Activated naive CD4-positive, alpha-beta T cell treated with anti-CD3 and anti-CD28 coated beads for 36 hours (primary cell): ENCODE measurements at regions not wholly inside any gene's neighbourhood (a gene's known extent, or its start where the extent isn't known, plus 50 kb on each side); places are given as distances from the start of the nearest gene placed in this dataset.

Experiments used
- CTCF ChIA-PET: fragments of 350-600 bp; sonication (Branson Sonifier 250); formaldehyde crosslinking; loops from one replicate; lab custom pipeline; 2021; ENCODE audit warnings: antibody characterized with exemption; lab: Charles Lee
- DNase-seq: peaks from one replicate; pipeline ENCODE4 v3.0.0-alpha.2; 2020
- H3K27ac Mint-ChIP-seq: one replicate; pipeline ENCODE4 v1.8.0; 2021; ENCODE audit warnings: mild to moderate bottlenecking, mixed read lengths
- H3K27me3 Mint-ChIP-seq: one replicate; pipeline ENCODE4 v1.8.0; 2021; ENCODE audit warnings: low read depth, mixed read lengths
- H3K36me3 Mint-ChIP-seq: one replicate; pipeline ENCODE4 v1.8.0; 2021; ENCODE audit warnings: low read depth, mixed read lengths
- H3K4me1 Mint-ChIP-seq: one replicate; pipeline ENCODE4 v1.8.0; 2021; ENCODE audit warnings: low read depth, mixed read lengths
- H3K4me3 Mint-ChIP-seq: one replicate; pipeline ENCODE4 v1.8.0; 2021; ENCODE audit warnings: mild to moderate bottlenecking, moderate library complexity, mixed read lengths
- H3K9me3 Mint-ChIP-seq: one replicate; pipeline ENCODE4 v1.8.0; 2021; ENCODE audit warnings: mixed read lengths
- intact Hi-C: fragments of 100-400 bp; cut with micrococcal nuclease; formaldehyde crosslinking; loops from one replicate; pipeline ENCODE4 v1.15.1; 2023

DNA sequence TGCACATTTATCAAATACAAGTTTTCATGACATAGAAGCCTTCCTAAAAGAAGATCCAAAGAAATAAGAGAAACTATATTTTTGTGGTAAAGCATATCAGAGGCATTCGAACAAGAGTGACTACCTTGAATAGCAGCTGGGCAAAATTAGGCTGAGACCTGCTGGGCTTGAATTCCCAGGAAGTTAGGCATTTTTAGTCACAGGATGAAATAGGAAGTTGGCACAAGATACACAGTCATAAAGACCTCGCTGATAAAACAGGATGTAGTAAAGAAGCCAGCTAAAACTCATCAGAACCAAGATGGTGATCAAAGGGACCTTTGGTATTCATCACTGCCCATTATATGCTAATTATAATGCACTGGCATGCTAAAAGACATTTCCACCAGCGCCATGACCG lies 1302.3 kb upstream of the NRXN1 start:
- H3K27me3 Mint-ChIP-seq = no peaks in the 10 kb centered on the region
- no peaks in the 10 kb centered on the region for H3K4me1 Mint-ChIP-seq

GRCh38 chr2:52327641-52328040 lies 1295.7 kb upstream of the NRXN1 start:
- H3K4me1 Mint-ChIP-seq = no peaks in the 10 kb centered on the region
- intact Hi-C loops = no loop called here
- CTCF ChIA-PET = no interaction called here
- H3K4me3 Mint-ChIP-seq = no peak overlapping the region
- DNase-seq = no peak
- H3K36me3 Mint-ChIP-seq = no peaks in the 10 kb centered on the region
- no peak overlapping the region for H3K27ac Mint-ChIP-seq
- no peaks in the 10 kb centered on the region for H3K27me3 Mint-ChIP-seq
- H3K9me3 Mint-ChIP-seq = peaks cover 19% of the 10 kb centered on the region

More for the DNA sequence above, 1302.3 kb upstream of the NRXN1 start:
- CTCF ChIA-PET = no interaction called here
- DNase-seq = no peak
- no peak overlapping the region for H3K4me3 Mint-ChIP-seq
- H3K36me3 Mint-ChIP-seq = no peaks in the 10 kb centered on the region
- intact Hi-C loops = no loop called here
- H3K27ac Mint-ChIP-seq = no peak overlapping the region
- peaks cover 7% of the 10 kb centered on the region for H3K9me3 Mint-ChIP-seq

- Mint-ChIP-seq H3K27ac (no peak overlapping the region), H3K36me3 (no peaks in the 10 kb centered on the region), H3K4me1 (no peaks in the 10 kb centered on the region), H3K27me3 (no peaks in the 10 kb centered on the region), H3K9me3 (no peaks in the 10 kb centered on the region), H3K4me3 (no peak overlapping the region)
- DNase-seq = no peak
- intact Hi-C loops = no loop called here
- CTCF ChIA-PET = no interaction called here
These were observed 1282.3 kb upstream of the NRXN1 start for GRCh38 chr2:52314231-52314630.

GRCh38 chr2:52312486-52312885 lies 1280.6 kb upstream of the NRXN1 start:
- H3K4me1 Mint-ChIP-seq = no peaks in the 10 kb centered on the region
- no peak for DNase-seq
- no peak overlapping the region for H3K4me3 Mint-ChIP-seq
- CTCF ChIA-PET = no interaction called here
- no peaks in the 10 kb centered on the region for H3K36me3 Mint-ChIP-seq
- no peaks in the 10 kb centered on the region for H3K27me3 Mint-ChIP-seq
- H3K9me3 Mint-ChIP-seq = no peaks in the 10 kb centered on the region
- intact Hi-C loops = no loop called here
- no peak overlapping the region for H3K27ac Mint-ChIP-seq

GRCh38 chr2:52311862-52312261 lies 1279.9 kb upstream of the NRXN1 start:
- Mint-ChIP-seq H3K4me1 (no peaks in the 10 kb centered on the region), H3K4me3 (no peak overlapping the region), H3K27me3 (no peaks in the 10 kb centered on the region), H3K36me3 (no peaks in the 10 kb centered on the region), H3K9me3 (no peaks in the 10 kb centered on the region), H3K27ac (no peak overlapping the region)
- CTCF ChIA-PET = no interaction called here
- DNase-seq = no peak
- intact Hi-C loops = no loop called here

DNA sequence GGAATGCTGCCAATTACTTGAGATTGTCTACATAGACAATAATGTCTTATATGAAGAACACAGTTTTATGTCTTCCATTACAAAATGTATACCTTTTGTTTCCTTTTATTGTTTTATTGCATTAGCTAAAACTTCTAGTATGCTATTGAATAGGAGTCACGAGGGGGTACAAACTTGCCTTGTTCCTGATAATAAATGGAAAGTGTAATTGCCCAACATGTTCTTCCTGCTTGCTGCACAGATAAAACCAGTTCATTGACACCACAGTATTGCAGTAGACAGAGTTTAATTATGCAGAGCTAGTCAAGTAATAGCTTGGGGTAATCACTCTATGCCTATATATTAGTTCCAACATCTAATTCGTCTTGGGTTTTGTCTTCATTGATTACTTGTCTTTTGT lies 1276.2 kb upstream of the NRXN1 start:
- no peak overlapping the region for H3K27ac Mint-ChIP-seq
- intact Hi-C loops = no loop called here
- CTCF ChIA-PET = no interaction called here
- DNase-seq = no peak
- no peaks in the 10 kb centered on the region for H3K36me3 Mint-ChIP-seq
- H3K9me3 Mint-ChIP-seq = peaks cover 6% of the 10 kb centered on the region
- H3K4me1 Mint-ChIP-seq = no peaks in the 10 kb centered on the region
- no peaks in the 10 kb centered on the region for H3K27me3 Mint-ChIP-seq
- H3K4me3 Mint-ChIP-seq = no peak overlapping the region

- CTCF ChIA-PET = no interaction called here
- Mint-ChIP-seq H3K4me3 (no peak overlapping the region), H3K27ac (no peak overlapping the region), H3K27me3 (no peaks in the 10 kb centered on the region), H3K9me3 (peaks cover 8% of the 10 kb centered on the region), H3K4me1 (no peaks in the 10 kb centered on the region), H3K36me3 (no peaks in the 10 kb centered on the region)
- no peak for DNase-seq
- intact Hi-C loops = no loop called here
These were observed 1262.7 kb upstream of the NRXN1 start for GRCh38 chr2:52294628-52295027.

GRCh38 chr2:52292801-52293200 lies 1260.9 kb upstream of the NRXN1 start:
- Mint-ChIP-seq H3K4me1 (no peaks in the 10 kb centered on the region), H3K36me3 (no peaks in the 10 kb centered on the region), H3K27me3 (no peaks in the 10 kb centered on the region), H3K27ac (no peak overlapping the region), H3K9me3 (peaks cover 2% of the 10 kb centered on the region), H3K4me3 (no peak overlapping the region)
- intact Hi-C loops = no loop called here
- DNase-seq = no peak
- CTCF ChIA-PET = no interaction called here

- Mint-ChIP-seq H3K27me3 (no peaks in the 10 kb centered on the region), H3K4me3 (no peak overlapping the region), H3K36me3 (no peaks in the 10 kb centered on the region), H3K9me3 (peaks cover 5% of the 10 kb centered on the region), H3K4me1 (no peaks in the 10 kb centered on the region), H3K27ac (no peak overlapping the region)
- DNase-seq = no peak
- CTCF ChIA-PET = no interaction called here
- intact Hi-C loops = no loop called here
These were observed 1257.8 kb upstream of the NRXN1 start for GRCh38 chr2:52289741-52290140.

GRCh38 chr2:52288596-52288995 lies 1256.7 kb upstream of the NRXN1 start:
- no peaks in the 10 kb centered on the region for H3K36me3 Mint-ChIP-seq
- peaks cover 3% of the 10 kb centered on the region for H3K9me3 Mint-ChIP-seq
- no peak overlapping the region for H3K27ac Mint-ChIP-seq
- CTCF ChIA-PET = no interaction called here
- intact Hi-C loops = no loop called here
- no peak for DNase-seq
- H3K4me3 Mint-ChIP-seq = no peak overlapping the region
- H3K4me1 Mint-ChIP-seq = no peaks in the 10 kb centered on the region
- no peaks in the 10 kb centered on the region for H3K27me3 Mint-ChIP-seq

GRCh38 chr2:52269696-52270485 lies 1238.0 kb upstream of the NRXN1 start:
- CTCF ChIA-PET = no interaction called here
- Mint-ChIP-seq H3K27me3 (no peaks in the 10 kb centered on the region), H3K9me3 (peaks cover 15% of the 10 kb centered on the region), H3K4me3 (no peak overlapping the region), H3K27ac (no peak overlapping the region), H3K36me3 (no peaks in the 10 kb centered on the region), H3K4me1 (no peaks in the 10 kb centered on the region)
- intact Hi-C loops = no loop called here
- no peak for DNase-seq

GRCh38 chr2:52264911-52265310 lies 1233.0 kb upstream of the NRXN1 start:
- Mint-ChIP-seq H3K36me3 (no peaks in the 10 kb centered on the region), H3K9me3 (peaks cover 5% of the 10 kb centered on the region), H3K4me1 (no peaks in the 10 kb centered on the region), H3K27ac (no peak overlapping the region), H3K4me3 (no peak overlapping the region), H3K27me3 (no peaks in the 10 kb centered on the region)
- intact Hi-C loops = no loop called here
- CTCF ChIA-PET = no interaction called here
- no peak for DNase-seq

DNA sequence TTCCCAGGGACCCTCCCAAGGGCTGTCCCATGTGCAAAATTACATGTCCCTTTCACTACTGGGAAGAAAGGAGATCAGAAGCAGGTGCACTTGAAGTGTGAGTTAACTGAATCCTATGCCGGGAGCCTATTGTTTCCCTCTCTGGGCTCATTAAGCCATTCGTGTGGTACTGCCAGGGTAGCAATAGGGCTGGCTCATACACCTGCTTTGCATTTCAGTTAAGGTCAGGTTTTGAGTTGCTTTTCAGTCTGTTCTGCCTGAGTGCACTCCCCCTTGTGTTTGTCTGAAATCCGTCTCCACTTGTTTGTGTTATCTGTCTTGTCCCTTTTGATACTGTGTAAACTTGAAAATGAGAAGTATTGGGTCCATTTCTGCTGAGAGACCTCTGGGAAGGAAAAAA lies 1232.6 kb upstream of the NRXN1 start:
- intact Hi-C loops = no loop called here
- H3K27me3 Mint-ChIP-seq = no peaks in the 10 kb centered on the region
- no peak overlapping the region for H3K4me3 Mint-ChIP-seq
- DNase-seq = no peak
- no peaks in the 10 kb centered on the region for H3K36me3 Mint-ChIP-seq
- H3K9me3 Mint-ChIP-seq = peaks cover 4% of the 10 kb centered on the region
- no peaks in the 10 kb centered on the region for H3K4me1 Mint-ChIP-seq
- CTCF ChIA-PET = no interaction called here
- no peak overlapping the region for H3K27ac Mint-ChIP-seq
